Endothelial cell of umbilical vein (primary cell): ENCODE measurements at regions not wholly inside any gene's neighbourhood (a gene's known extent, or its start where the extent isn't known, plus 50 kb on each side); places are given as distances from the start of the nearest gene placed in this dataset.

Source experiments
- BruUV-seq: library from RNA; stranded (reverse); fragments of 400-500 nt; replicated peaks from 2 replicates; lab custom pipeline; 2021; lab: Mats Ljungman, UMichigan
- CTCF ChIA-PET: fragments of 300-600, 350-600 bp; sonication (Branson Sonifier 250); formaldehyde crosslinking; loops from one replicate; lab custom pipeline; 2021; ENCODE audit warnings: antibody characterized with exemption, inconsistent platforms; lab: Charles Lee
- POLR2A ChIA-PET: fragments of 300-600, 350-600 bp; sonication (Branson Sonifier 250); formaldehyde crosslinking; loops from one replicate; lab custom pipeline; 2021; ENCODE audit warnings: antibody characterized with exemption, inconsistent platforms; lab: Charles Lee
- DNase-seq: peaks from one replicate; pipeline ENCODE4 v3.0.0-alpha.2; 2011; ENCODE audit warnings: low read depth, low spot score
- FAIRE-seq: peaks from 2 replicates; lab custom pipeline; 2011; peaks lifted over from hg19 to GRCh38; lab: Jason Lieb, UNC
- H2AFZ ChIP-seq: 2 replicates; pipeline ENCODE4 v1.6.0; 2012; ENCODE audit warnings: low read depth, low read length, control low read depth, inconsistent platforms
- H3K27ac ChIP-seq: 2 replicates; pipeline ENCODE4 v1.5.1; 2011; ENCODE audit warnings: low read depth, mild to moderate bottlenecking, control low read depth, low read length, moderate library complexity; ENCODE audit not compliant: insufficient read depth
- H3K27me3 ChIP-seq, 2 experiments: 2 replicates each; pipeline versions ENCODE4 v1.6.0 to v1.6.1; 2011; ENCODE audit warnings: low read length in 2 of 2, mixed read lengths in 1 of 2; ENCODE audit not compliant: control insufficient read depth in 2 of 2, insufficient read depth in 2 of 2
- H3K36me3 ChIP-seq, 2 experiments: 2 replicates in 1 of 2; 3 replicates in 1 of 2; pipeline ENCODE4 v1.5.1; 2011; ENCODE audit warnings: low read length in 2 of 2, mild to moderate bottlenecking in 1 of 2, moderate library complexity in 1 of 2; ENCODE audit not compliant: control insufficient read depth in 2 of 2, insufficient read depth in 2 of 2; ENCODE audit errors: extremely low read depth in 1 of 2
- H3K4me1 ChIP-seq: 3 replicates; pipeline ENCODE4 v1.5.1; 2011; ENCODE audit warnings: mild to moderate bottlenecking, low read length; ENCODE audit not compliant: control insufficient read depth, insufficient read depth; ENCODE audit errors: extremely low read depth
- H3K4me2 ChIP-seq: 2 replicates; pipeline ENCODE4 v1.6.1; 2011; ENCODE audit warnings: low read length, control low read depth, mixed read lengths; ENCODE audit not compliant: insufficient read depth
- H3K4me3 ChIP-seq, 3 experiments: fragments of 200-600 bp in 1 of 3; sonication (generic), shearing (Covaris generic) in 1 of 3; replicated peaks in 1 of 3; 2 replicates each; pipeline ENCODE4 v1.5.1; 2011 to 2016; ENCODE audit warnings: control low read depth in 3 of 3, low read length in 3 of 3, mild to moderate bottlenecking in 2 of 3, inconsistent platforms in 1 of 3, low read depth in 1 of 3, moderate library complexity in 1 of 3; ENCODE audit not compliant: insufficient read depth in 1 of 3
- H3K79me2 ChIP-seq: 2 replicates; pipeline ENCODE4 v1.6.0; 2012; ENCODE audit warnings: low read length, inconsistent platforms; ENCODE audit not compliant: control insufficient read depth, insufficient read depth
- H3K9ac ChIP-seq: replicated peaks from 2 replicates; pipeline ENCODE3; 2011; ENCODE audit warnings: low read length, control low read depth; ENCODE audit not compliant: insufficient read depth; ENCODE audit errors: extremely low read depth
- H3K9me1 ChIP-seq: replicated peaks from 3 replicates; pipeline ENCODE4 v1.6.0; 2011; ENCODE audit warnings: mild to moderate bottlenecking, low read length; ENCODE audit not compliant: control insufficient read depth, insufficient read depth; ENCODE audit errors: extremely low read depth
- H3K9me3 ChIP-seq: replicated peaks from 2 replicates; pipeline ENCODE4 v1.5.1; 2012; ENCODE audit warnings: low read length, inconsistent platforms; ENCODE audit not compliant: control insufficient read depth, insufficient read depth
- H4K20me1 ChIP-seq: replicated peaks from 2 replicates; pipeline ENCODE3; 2011; ENCODE audit warnings: mild to moderate bottlenecking, low read length; ENCODE audit not compliant: control insufficient read depth, insufficient read depth; ENCODE audit errors: extremely low read depth
- EZH2 ChIP-seq: IDR thresholded peaks from 2 replicates; pipeline ENCODE4 v1.6.1; 2012; ENCODE audit warnings: borderline replicate concordance, low read depth, mild to moderate bottlenecking, moderate library complexity, low read length, inconsistent platforms; ENCODE audit not compliant: severe bottlenecking
- FOS ChIP-seq: IDR thresholded peaks from 2 replicates; pipeline ENCODE4 v1.6.1; 2011; ENCODE audit warnings: mild to moderate bottlenecking, low read length, moderate library complexity, borderline replicate concordance; ENCODE audit not compliant: insufficient read depth
- GATA2 ChIP-seq: IDR thresholded peaks from 2 replicates; pipeline ENCODE4 v1.7.0; 2011; ENCODE audit warnings: low read depth, mild to moderate bottlenecking, moderate library complexity, mixed read lengths, low read length; ENCODE audit not compliant: insufficient read length, insufficient read depth
- JUN ChIP-seq: IDR thresholded peaks from 2 replicates; pipeline ENCODE4 v1.6.1; 2011; ENCODE audit warnings: borderline replicate concordance, low read depth; ENCODE audit not compliant: insufficient read length, insufficient read depth
- MYC ChIP-seq: IDR thresholded peaks from one replicate; pipeline ENCODE4 v1.6.1; 2011; ENCODE audit warnings: mild to moderate bottlenecking, low read depth, low read length
- POLR2A ChIP-seq: IDR thresholded peaks from 2 replicates; pipeline ENCODE4 v1.6.1; 2012; ENCODE audit warnings: low read depth, mild to moderate bottlenecking, control low read depth, low read length
- POLR2AphosphoS5 ChIP-seq: IDR thresholded peaks from 2 replicates; pipeline ENCODE4 v1.6.1; 2012; ENCODE audit warnings: low read depth, mild to moderate bottlenecking, control low read depth, low read length, moderate library complexity; ENCODE audit not compliant: insufficient read depth
- dilution Hi-C: fragments of 300-500 bp; cut with MboI; formaldehyde crosslinking; loops from one replicate; pipeline ENCODE4 v1.15.0; 2019; ENCODE audit warnings: low sequenced_read_pairs; ENCODE audit not compliant: extremely low pct_ligation_motif_present
- intact Hi-C: fragments of 100-400 bp; cut with micrococcal nuclease; formaldehyde crosslinking; loops from one replicate; pipeline ENCODE4 v1.10.0; 2022
- TF ChIP-seq, protein P1 (sequence below): IDR thresholded peaks from 2 replicates; pipeline ENCODE4 v1.6.1; 2011; ENCODE audit not compliant: insufficient read depth, insufficient read length
- TF ChIP-seq, protein P2 (sequence below), 2 donors: IDR thresholded peaks; 1 replicate in 1 of 2; 2 replicates in 1 of 2; pipeline ENCODE4 v1.5.1; 2011; ENCODE audit warnings: low read length in 2 of 2, mild to moderate bottlenecking in 2 of 2, moderate library complexity in 2 of 2, control low read depth in 1 of 2, inconsistent platforms in 1 of 2, low read depth in 1 of 2; ENCODE audit not compliant: insufficient read depth in 1 of 2; ENCODE audit errors: extremely low read depth in 1 of 2

DNA sequence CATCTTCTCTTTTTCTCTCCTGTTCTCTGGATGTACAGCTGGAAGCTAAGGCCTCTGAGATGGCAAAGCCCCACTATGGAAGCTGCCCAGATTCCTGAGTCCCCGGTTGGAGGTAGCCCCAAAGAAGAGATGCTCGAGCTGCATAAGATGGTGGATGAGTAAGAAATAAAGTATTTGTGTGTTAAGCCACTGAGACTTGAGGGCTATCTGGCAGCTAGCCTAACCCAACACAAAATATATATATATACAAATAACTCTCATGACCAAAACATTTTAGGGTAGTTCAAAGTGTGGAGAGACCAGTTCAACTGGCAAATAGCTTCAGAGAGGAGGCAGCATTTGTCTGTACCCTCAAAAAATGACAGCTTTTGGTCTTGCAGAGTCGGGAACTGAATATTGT, 72.4 kb upstream of the PDE1C start:
- Histone ChIP-seq H3K36me3 (no peaks in the 10 kb centered on the region), H4K20me1 (no peaks in the 10 kb centered on the region), H3K4me2 (no peak overlapping the region), H3K79me2 (no peaks in the 10 kb centered on the region), H3K9me3 (no peaks in the 10 kb centered on the region), H3K27ac (no peak overlapping the region), H3K4me1 (no peaks in the 10 kb centered on the region), H3K9ac (no peak overlapping the region), H3K9me1 (no peaks in the 10 kb centered on the region), H3K4me3 (no peak overlapping the region), H2AFZ (no peak overlapping the region), H3K27me3 (peaks cover 5 to 6% of the 10 kb centered on the region in 2 experiments)
- DNase-seq (no peak), FAIRE-seq (no peak)
- intact Hi-C loops = no loop called here
- TF ChIP-seq GATA2 = no peak
- no peak for TF ChIP-seq JUN
- TF ChIP-seq POLR2AphosphoS5 = no peak
- no peak for TF ChIP-seq EZH2
- no peak for TF ChIP-seq MYC
- no peak for TF ChIP-seq POLR2A
- TF ChIP-seq, protein P1, sequence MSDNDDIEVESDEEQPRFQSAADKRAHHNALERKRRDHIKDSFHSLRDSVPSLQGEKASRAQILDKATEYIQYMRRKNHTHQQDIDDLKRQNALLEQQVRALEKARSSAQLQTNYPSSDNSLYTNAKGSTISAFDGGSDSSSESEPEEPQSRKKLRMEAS = no peak
- TF ChIP-seq FOS = no peak
- TF ChIP-seq, protein P2, sequence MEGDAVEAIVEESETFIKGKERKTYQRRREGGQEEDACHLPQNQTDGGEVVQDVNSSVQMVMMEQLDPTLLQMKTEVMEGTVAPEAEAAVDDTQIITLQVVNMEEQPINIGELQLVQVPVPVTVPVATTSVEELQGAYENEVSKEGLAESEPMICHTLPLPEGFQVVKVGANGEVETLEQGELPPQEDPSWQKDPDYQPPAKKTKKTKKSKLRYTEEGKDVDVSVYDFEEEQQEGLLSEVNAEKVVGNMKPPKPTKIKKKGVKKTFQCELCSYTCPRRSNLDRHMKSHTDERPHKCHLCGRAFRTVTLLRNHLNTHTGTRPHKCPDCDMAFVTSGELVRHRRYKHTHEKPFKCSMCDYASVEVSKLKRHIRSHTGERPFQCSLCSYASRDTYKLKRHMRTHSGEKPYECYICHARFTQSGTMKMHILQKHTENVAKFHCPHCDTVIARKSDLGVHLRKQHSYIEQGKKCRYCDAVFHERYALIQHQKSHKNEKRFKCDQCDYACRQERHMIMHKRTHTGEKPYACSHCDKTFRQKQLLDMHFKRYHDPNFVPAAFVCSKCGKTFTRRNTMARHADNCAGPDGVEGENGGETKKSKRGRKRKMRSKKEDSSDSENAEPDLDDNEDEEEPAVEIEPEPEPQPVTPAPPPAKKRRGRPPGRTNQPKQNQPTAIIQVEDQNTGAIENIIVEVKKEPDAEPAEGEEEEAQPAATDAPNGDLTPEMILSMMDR (IDR thresholded peaks at IDR 0.05; ENCODE audit: extremely low read depth in 1 of 2, insufficient read depth in 1 of 2, low read depth in 1 of 2, low read length in 2 of 2) = no peak
- CTCF ChIA-PET = interaction anchor here (0.7 to 1.6 kb wide), 4 partner anchors 12 to 22 kb away, joined by 3 to 9 read pairs (median 3); no protein-coding TSS in a partner anchor
- POLR2A ChIA-PET = no interaction called here
- BruUV-seq = no TSS peak
- dilution Hi-C loops = no loop called here
